Thymus (tissue), 11 donors: ENCODE measurements at regions not wholly inside any gene's neighbourhood (a gene's known extent, or its start where the extent isn't known, plus 50 kb on each side); places are given as distances from the start of the nearest gene placed in this dataset.

Experiments
- DNase-seq, 9 donors: peaks; one replicate each; pipeline ENCODE4 v3.0.0-alpha.2; 2013; ENCODE audit warnings: low spot score in 9 of 9, low read depth in 6 of 9, missing footprints in 1 of 9
- H3K27ac ChIP-seq, 2 donors: one replicate each; pipeline ENCODE4 v1.5.1; 2013; ENCODE audit warnings: control low read depth in 1 of 2, low read depth in 1 of 2, low read length in 1 of 2, mild to moderate bottlenecking in 1 of 2, moderate library complexity in 1 of 2
- H3K27me3 ChIP-seq, 2 donors: one replicate each; pipeline ENCODE4 v1.5.1; 2013; ENCODE audit warnings: low read length in 1 of 2; ENCODE audit not compliant: control insufficient read depth in 2 of 2, insufficient read depth in 1 of 2
- H3K36me3 ChIP-seq, 2 donors: one replicate each; pipeline ENCODE4 v1.5.1; 2013; ENCODE audit warnings: low read length in 1 of 2, mild to moderate bottlenecking in 1 of 2, moderate library complexity in 1 of 2; ENCODE audit not compliant: control insufficient read depth in 2 of 2, insufficient read depth in 2 of 2
- H3K4me1 ChIP-seq, 2 donors: one replicate each; pipeline ENCODE4 v1.5.1; 2013; ENCODE audit warnings: low read length in 2 of 2; ENCODE audit not compliant: control insufficient read depth in 2 of 2, insufficient read depth in 2 of 2
- H3K4me3 ChIP-seq, 2 donors: one replicate each; pipeline ENCODE4 v1.5.1; 2013; ENCODE audit warnings: low read length in 2 of 2, control low read depth in 1 of 2, mild to moderate bottlenecking in 1 of 2
- H3K9me3 ChIP-seq, 2 donors: one replicate each; pipeline ENCODE4 v1.5.1; 2013; ENCODE audit warnings: low read length in 1 of 2, mild to moderate bottlenecking in 1 of 2; ENCODE audit not compliant: control insufficient read depth in 2 of 2, insufficient read depth in 1 of 2
- WGBS: extraction: QIAGEN DNeasy Blood & Tissue Kit; methylation state at CpG from one replicate; pipeline ENCODE4 v1.1.7; 2013; 5-methylcytosine and 5-hydroxymethylcytosine counted together
- donor health status: healthy.

DNA sequence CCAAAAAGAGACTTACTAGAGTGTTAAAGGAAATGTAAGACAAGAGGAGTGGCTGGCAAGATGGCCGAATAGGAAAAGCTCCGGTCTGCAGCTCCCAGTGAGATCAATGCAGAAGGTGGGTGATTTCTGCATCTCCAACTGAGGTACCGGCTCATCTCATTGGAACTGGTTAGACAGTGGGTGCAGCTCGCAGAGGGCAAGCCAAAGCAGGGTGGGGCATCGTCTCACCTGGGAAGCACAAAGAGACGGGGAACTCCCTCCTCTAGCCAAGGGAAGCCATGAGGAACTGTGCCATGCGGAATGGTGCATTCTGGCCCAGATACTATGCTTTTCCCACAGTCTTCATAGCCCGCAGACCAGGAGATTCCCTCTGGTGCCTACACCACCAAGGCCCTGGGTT lies 308.7 kb downstream of the AGTPBP1 start:
- Histone ChIP-seq H3K4me3 (no peak overlapping the region), H3K27ac (no peak overlapping the region), H3K27me3 (no peaks in the 10 kb centered on the region), H3K9me3 (no peaks in the 10 kb centered on the region), H3K4me1 (no peaks in the 10 kb centered on the region), H3K36me3 (no peaks in the 10 kb centered on the region)
- 94% methylated on average over 8 of the region's 8 CpGs for WGBS
- DNase-seq, result no peak

DNA sequence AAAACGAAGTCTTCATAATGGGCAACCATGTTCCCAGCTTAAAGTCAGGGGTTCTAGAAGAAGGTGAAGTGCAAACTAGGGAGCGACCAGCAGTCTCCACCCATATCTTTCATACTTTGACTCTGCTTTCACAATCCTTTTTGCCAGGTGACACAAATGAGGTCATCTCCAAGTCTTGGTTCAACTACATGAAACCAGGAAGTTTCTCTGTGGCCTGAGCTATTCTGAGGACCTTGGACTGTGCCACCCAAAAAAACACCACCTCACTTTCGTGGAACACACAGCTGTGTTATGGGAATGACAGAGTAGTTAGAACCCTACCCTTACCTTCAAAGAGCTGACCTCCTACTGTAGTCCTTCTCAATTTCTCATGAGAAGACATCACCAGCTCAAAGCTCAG lies 309.2 kb downstream of the AGTPBP1 start:
- H3K36me3 ChIP-seq, result no peaks in the 10 kb centered on the region
- no peaks in the 10 kb centered on the region for H3K9me3 ChIP-seq
- peak overlapping the region in 1 of 2 donors; percentile 13 for H3K27ac ChIP-seq
- WGBS, result 84% methylated on average over 3 of the region's 3 CpGs
- no peaks in the 10 kb centered on the region for H3K27me3 ChIP-seq
- H3K4me3 ChIP-seq, result no peak overlapping the region
- no peak for DNase-seq
- H3K4me1 ChIP-seq, result no peaks in the 10 kb centered on the region

DNA sequence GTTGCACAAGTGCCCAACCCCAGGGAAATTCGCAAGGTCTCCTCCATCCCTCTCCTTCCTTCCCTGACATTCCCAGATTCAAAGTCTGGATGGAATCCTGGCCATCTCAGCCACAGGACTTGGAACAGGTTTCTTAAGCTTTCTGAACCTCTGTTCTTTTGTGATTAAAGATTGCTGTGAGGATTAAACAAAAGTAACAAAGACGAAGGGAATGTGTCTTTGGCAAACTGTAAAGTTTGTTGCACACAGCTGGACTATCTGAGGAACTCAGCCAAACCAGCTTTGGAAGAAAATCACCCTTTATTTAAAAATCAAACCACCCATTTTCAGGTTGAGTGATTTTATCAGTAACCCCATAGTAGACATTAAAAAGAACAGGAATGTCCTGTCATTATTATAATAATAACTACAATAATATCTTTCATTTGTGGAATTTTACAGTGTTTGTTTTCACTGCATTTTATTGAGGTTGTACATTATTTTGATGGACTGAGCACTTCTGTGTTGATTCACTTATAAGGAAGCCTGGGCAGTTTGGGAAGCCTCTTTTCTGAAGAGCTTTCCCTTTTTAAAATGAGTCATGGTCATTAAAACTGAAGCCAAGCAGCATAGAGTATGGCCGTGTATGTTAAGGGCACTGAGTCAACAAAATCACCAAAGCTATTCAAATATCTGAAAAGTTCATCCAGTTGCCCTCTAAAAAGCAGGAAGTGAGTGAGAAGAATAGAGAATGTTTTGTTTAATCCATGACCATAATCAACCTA lies 310.2 kb downstream of the AGTPBP1 start:
- Histone ChIP-seq H3K36me3 (no peaks in the 10 kb centered on the region), H3K27me3 (no peaks in the 10 kb centered on the region), H3K27ac (peak overlapping the region in 1 of 2 donors; percentile 4), H3K9me3 (no peaks in the 10 kb centered on the region), H3K4me1 (no peaks in the 10 kb centered on the region), H3K4me3 (no peak overlapping the region)
- no peak for DNase-seq
- 89% methylated on average over 3 of the region's 3 CpGs for WGBS

DNA sequence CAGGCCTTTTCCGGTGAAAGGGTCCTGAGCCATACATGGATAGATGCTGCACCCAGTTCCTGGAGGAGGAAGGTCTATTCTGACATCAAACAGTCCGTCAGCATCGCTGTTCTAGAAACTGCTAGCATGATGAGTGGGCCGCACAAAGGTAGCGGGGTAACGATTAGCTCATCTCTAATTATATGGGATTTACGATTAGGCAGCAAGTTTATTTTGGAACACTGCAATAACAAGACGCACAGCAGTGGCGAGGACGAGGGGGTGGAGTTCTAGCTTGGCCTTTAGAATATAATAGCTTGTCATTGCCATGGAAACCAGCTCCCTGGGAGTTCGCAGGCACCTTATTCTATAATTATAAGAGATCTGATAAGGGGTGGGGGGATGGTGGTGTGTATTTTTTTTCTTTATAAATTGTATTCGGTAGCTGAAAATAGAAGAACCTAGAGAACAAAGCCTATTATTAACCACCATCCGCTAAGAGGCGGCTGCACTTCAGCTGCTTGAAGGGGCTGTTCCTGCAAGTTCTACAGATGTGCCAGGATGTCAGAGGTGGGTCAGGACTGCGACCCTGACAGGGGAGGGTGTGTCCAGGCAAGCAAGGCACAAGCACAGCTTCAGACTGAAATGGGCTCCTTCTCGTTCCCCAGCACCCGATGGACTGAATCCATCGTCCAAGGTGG lies 311.0 kb downstream of the AGTPBP1 start:
- Histone ChIP-seq H3K9me3 (no peaks in the 10 kb centered on the region), H3K27ac (peak overlapping the region in 1 of 2 donors; percentile 4), H3K4me3 (no peak overlapping the region), H3K36me3 (no peaks in the 10 kb centered on the region), H3K27me3 (no peaks in the 10 kb centered on the region), H3K4me1 (no peaks in the 10 kb centered on the region)
- no peak for DNase-seq
- 93% methylated on average over 18 of the region's 18 CpGs for WGBS

DNA sequence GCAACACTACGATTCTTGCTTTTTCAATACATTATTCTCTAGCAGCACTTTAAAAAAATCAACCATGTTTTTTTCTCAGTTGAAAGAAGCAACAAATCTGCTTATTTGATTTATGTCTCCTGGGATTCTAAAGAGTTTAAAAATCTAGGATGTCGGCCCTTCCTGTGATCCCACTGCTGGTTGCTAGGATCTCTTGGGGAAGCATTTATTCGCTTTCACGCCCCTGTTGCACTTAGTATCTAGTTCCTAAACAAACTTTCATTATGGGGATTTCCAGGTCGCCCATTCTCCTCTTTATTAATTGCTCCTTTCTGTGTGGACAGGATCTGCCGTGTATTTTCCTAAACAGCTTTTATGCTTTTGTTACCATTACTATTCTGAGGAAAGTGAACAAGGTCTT lies 313.5 kb downstream of the AGTPBP1 start:
- 93% methylated on average over 6 of the region's 6 CpGs for WGBS
- Histone ChIP-seq H3K27me3 (no peaks in the 10 kb centered on the region), H3K4me1 (peaks cover 0 to 2% of the 10 kb centered on the region in 2 donors), H3K9me3 (no peaks in the 10 kb centered on the region), H3K27ac (no peak overlapping the region), H3K4me3 (no peak overlapping the region), H3K36me3 (no peaks in the 10 kb centered on the region)
- DNase-seq, result no peak

DNA sequence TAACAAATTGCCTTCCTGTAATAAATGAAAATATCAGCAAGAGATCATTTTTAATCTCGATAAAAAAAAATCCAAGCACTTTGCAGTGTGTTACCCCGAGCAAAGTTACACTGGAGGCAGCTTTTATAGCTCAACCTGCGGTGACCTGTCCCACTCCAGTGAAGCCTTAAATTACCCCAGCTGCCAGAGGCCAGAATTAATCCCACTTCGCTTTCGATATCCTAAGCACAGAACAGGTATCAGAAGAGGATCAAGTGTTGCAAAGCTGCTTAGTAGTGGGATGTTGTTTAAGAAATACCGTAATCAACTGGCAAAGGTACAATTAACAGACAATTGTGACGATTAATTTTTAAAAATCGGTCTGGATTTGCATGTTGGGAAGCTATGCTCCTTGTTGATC lies 314.0 kb downstream of the AGTPBP1 start:
- H3K27me3 ChIP-seq, result no peaks in the 10 kb centered on the region
- no peak overlapping the region for H3K27ac ChIP-seq
- WGBS, result 85% methylated on average over 8 of the region's 8 CpGs
- no peaks in the 10 kb centered on the region for H3K36me3 ChIP-seq
- H3K9me3 ChIP-seq, result no peaks in the 10 kb centered on the region
- no peak overlapping the region for H3K4me3 ChIP-seq
- peaks cover 0 to 2% of the 10 kb centered on the region in 2 donors for H3K4me1 ChIP-seq
- no peak for DNase-seq

DNA sequence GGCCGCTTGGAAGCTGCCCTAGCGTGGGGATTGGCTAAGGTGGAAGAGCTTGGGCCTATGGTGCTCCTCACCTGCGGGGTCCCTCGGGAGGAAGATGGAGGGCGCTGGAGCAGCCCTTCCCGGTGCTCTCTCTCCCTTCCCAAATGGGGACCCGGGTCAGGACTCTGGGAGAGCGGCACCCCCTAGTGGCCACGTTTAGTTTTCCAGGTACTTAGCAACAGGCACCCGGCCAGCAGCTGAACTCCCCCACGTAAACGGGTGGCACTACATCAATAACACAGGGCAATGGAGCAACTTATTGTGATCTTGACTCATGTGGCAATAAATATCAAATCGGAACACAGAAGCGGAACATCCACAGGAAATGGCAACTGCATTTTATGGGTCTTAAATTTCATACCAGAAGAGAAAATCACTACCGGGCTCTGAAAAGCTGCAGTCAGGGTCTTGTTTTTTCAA lies 316.6 kb downstream of the AGTPBP1 start:
- DNase-seq, result peak in 7 of 9 donors; percentile 12 to 64 (median 31)
- H3K27me3 ChIP-seq, result no peaks in the 10 kb centered on the region
- 14% methylated on average over 15 of the region's 15 CpGs for WGBS
- H3K4me3 ChIP-seq, result no peak overlapping the region
- H3K27ac ChIP-seq, result no peak overlapping the region
- no peaks in the 10 kb centered on the region for H3K9me3 ChIP-seq
- H3K36me3 ChIP-seq, result no peaks in the 10 kb centered on the region
- H3K4me1 ChIP-seq, result peaks cover 2% of the 10 kb centered on the region in 2 donors

DNA sequence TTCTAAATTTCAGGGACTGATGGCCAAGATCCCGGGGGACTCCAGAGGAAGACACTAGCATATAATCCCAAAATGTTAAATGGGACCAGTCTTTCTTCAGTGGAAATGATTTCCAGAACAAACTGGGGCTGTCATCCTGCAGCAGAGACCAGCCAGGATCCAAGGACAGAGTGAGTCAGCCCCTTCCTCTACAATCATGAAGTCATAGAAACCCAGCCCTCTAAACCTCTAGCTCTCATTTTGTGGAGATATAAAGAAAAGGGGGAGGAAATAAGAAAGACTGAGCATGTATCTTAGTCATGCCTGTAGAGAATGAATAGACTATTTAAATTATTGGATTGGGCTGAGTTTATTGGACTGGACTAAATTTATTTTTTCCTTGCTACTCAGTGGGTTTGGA lies 318.3 kb downstream of the AGTPBP1 start:
- Histone ChIP-seq H3K36me3 (no peaks in the 10 kb centered on the region), H3K4me3 (no peak overlapping the region), H3K9me3 (no peaks in the 10 kb centered on the region), H3K27ac (no peak overlapping the region), H3K27me3 (no peaks in the 10 kb centered on the region), H3K4me1 (peaks cover 2% of the 10 kb centered on the region in 2 donors)
- DNase-seq, result no peak
- WGBS, result 99% methylated on average over 1 of the region's 1 CpG

DNA sequence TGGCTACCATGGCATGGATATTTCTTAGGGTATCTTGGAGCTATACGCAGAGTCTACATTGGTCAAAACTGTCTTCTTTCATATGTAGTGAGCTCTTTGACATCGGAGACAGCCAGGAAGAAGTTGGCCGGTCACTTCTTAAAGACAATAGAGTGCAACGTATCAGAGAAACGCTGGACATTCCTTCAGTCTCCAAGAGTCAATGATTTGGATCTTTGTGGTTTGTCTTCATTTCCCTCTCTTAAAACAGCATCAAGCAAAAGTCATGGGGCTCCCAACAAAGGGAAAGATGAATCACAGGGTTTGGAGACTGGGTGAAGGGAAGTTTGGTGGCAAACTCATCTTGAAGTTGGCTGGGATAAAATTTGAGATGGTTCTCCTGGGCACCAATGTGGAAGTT lies 320.1 kb downstream of the AGTPBP1 start:
- Histone ChIP-seq H3K4me1 (peaks cover 2% of the 10 kb centered on the region in 2 donors), H3K27me3 (no peaks in the 10 kb centered on the region), H3K27ac (no peak overlapping the region), H3K36me3 (no peaks in the 10 kb centered on the region), H3K9me3 (no peaks in the 10 kb centered on the region), H3K4me3 (no peak overlapping the region)
- no peak for DNase-seq
- WGBS, result 96% methylated on average over 5 of the region's 5 CpGs
